GM21528 (cell line): ENCODE measurements at regions not wholly inside any gene's neighbourhood (a gene's known extent, or its start where the extent isn't known, plus 50 kb on each side); places are given as distances from the start of the nearest gene placed in this dataset.

Experiments used
- ATAC-seq: cut with Tn5 transposase; IDR thresholded peaks from one replicate; pipeline ENCODE4 v1.9.1; 2021; ENCODE audit warnings: mild to moderate bottlenecking, moderate library complexity; ENCODE audit not compliant: unreplicated experiment, low FRiP score

DNA sequence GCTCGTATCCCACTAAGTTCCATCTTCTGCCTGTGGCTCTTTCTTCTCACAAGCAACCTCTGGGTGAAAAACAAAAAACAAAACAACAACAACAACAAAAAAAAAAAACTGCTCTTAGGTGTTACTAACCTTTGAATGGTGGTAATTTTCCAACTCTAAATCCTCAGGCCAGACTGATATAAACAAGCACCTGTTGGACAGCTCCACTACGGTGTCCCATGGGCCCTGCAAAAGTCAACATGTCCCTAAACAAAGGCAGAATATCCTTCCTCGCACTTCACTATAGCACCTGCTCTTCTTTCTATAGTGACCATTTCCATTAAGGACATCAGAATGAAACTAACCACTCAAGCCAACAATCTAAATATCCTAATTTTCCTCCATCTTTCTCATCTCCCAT, 54.6 kb upstream of the PARM1 start:
- no peak for ATAC-seq

DNA sequence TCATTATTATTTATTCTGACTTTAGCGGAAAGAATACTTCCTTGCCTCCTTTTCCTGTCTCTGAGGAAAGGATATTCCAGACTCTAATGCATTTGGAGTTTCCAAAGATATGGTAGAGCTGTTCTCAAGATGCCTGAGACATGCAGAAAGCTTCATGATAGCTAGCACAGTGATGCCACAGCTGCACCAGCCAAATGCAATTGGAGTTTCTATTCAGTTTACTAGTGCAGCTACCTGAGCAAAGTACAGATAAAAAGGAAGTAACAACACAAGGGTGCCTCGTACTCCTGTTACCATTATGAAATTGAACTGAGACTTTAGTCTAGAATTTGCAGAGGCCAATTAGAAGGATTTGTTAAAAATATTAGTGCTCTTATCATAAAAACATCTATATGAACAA, 57.5 kb upstream of the PARM1 start:
- ATAC-seq, result no peak

DNA sequence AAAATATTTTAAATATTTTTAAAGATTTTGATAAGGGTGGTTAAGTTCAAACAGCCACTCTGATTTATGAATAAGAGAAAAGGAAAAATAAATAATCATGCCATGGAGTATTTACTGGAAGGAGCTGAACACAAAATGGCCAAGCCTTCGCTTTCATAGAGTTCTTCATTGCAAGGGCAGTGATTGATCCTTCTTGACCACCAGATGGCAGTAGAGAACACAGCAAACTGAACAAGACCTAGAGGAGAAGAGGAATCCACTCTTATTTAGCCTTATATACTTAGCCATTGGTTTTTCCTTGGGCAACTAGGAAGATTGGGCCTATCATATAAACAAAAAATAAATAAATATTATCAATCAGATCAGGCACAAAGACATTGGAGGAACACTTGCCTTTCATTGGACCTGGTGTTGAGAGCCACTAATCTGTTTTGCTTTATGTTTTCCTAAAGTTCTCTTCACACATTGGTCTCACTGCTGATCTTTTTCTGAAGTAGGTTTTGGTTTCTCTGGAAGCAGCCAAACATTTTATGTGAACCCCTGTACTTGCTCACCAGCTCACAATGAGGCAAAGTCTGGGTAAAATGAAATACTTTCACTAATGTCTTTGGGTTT, 58.1 kb upstream of the PARM1 start:
- ATAC-seq, result peak; percentile 57

DNA sequence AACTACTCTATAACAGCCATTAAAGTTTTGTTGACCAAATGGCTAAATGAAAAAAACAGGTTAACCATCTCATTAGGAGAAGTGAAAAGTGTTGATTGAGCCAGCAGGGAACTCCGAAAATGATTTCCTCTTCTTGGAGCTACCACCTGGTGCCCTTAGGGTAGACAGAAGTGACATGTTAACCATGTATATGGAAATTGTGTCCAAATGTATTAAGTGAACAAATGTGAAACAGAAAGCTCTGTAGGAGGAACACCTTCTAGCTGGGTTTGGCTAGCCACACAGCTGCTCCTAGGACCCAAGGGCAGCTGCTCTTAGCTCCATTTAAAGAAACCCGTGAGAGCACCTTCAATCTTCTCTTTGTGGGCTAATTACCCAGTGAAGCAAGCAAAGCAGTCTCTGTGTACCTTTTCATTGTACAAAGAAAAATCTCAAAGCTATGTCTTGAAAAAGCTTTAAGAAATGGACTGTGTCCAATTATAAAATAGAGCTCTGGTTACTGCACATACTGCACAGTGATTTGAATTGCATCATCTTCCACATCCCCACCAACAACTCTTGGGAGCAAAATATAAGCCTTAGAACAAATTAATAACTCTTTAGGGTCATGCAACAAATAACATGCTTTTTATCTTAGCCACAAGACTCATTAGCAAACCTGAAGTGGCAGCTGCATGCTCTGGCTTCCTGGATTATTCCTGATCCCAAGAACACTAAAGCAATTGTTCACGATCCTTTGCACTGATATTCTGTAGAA, 59.2 kb upstream of the PARM1 start:
- ATAC-seq, result peak; percentile 96

DNA sequence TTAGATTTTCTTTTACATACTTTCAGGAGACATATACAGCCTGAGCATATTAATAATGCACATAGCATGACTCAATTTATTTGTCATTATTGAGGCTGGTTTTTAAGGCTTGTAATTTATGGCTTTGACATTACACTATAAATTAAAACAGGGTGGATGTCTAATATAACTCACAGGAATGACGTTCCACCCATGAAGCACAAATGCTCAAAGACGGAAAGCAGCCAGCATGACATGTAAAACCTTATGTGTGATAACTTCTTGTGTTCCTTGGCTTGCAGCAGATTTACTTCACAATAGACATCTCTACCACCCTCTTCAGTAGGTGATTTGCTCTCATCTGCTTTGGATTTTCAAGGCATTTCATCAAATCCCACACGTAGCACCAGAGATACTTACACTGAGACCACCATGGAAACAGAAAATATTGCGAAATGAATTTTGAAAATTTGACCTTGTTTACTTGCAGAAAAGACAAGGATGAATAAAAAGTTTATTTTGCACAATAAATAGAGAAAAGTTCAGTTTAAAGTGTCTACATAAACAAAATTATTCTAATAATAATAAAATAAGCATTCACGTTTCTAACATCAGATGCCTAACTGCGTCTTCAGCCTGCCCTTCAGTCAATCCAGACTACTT, 64.7 kb upstream of the BTC start:
- no peak for ATAC-seq

DNA sequence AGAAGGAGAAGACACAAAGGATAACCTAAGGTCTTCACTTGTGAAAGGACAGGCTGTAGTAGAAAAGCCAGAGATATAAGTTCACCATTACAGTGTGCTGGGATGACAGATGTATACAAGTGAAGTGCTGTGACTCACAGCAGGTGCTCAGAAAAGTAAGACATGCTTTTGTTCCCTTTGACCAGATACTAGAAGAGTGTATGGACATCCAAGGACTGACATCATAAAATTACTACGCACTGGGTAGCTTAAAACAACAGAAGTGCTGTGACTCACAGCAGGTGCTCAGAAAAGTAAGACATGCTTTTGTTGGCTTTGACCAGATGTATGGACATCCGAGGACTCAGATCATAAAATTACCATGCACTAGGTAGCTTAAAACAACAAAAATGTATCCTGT, 61.6 kb upstream of the BTC start:
- ATAC-seq, result no peak

DNA sequence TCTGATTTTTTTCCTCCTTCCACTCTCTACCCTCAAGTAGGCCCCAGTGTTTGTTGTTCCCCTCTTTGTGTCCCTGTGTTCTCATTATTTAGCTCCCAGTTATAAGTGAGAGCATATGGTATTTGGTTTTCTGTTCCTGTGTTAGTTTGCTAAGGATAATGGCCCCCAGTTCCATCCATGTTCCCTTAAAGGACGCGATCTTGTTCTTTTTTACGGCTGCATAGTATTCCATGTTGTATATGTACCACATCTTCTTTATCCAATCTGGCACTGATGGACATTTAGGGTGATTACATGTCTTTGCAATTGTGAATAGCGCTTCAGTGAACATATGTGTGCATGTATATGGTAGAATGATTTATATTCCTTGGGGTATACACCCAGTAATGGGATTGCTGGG, 54.5 kb upstream of the BTC start:
- no peak for ATAC-seq

DNA sequence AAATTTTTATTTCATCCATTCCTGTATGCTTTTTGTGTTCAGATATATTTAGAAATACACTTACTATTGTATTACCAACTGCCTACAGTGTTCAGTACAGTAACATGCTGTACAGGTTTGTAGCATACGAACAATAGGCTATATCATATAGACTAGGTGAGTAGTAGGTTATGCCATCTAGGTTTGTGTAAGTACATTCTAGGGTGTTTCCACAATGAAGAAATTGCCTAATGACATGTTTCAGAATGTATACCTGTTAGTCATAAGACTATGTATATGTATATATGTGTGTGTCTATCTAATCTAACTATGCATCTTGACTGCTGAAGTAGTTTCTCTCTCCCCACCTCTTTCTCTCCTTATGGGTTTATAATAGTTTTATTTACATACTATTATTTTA, 51.5 kb upstream of the BTC start:
- no peak for ATAC-seq
